ENCODE measurements at regions not wholly inside any gene's neighbourhood (a gene's known extent, or its start where the extent isn't known, plus 50 kb on each side); places are given as distances from the start of the nearest gene placed in this dataset.
"Not testable (repeated sequence)": the region's sequence is repeated elsewhere in the genome, so short reads cannot be mapped to it uniquely, and the experiment has no call there.

GRCh38 chr12:66775871-66776270, 97.0 kb upstream of the GRIP1 start:
- no peak for DNase-seq (ENCODE audit: low spot score)

GRCh38 chr12:66776974-66777373, 98.1 kb upstream of the GRIP1 start:
- no peak for DNase-seq (ENCODE audit: low spot score)

DNA sequence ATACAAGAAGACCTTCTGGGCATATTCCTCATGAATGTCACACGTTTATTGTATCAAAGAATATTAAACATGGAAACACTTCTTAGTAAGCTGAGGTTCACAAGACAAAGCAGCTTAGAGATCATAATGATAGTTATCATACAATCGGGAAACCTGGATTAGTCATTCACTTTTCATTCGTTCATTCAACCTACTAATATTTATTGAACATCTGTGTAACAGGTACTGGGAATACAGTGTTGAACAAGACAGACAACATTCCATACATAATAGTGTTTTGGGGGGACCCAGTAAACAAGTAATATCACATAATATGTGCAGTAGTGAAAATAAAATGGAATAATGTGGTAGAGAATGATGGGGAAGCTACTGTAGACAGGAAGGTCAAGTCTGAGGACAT, 100.6 kb upstream of the GRIP1 start:
- DNase-seq (ENCODE audit: low spot score) = no peak

DNA sequence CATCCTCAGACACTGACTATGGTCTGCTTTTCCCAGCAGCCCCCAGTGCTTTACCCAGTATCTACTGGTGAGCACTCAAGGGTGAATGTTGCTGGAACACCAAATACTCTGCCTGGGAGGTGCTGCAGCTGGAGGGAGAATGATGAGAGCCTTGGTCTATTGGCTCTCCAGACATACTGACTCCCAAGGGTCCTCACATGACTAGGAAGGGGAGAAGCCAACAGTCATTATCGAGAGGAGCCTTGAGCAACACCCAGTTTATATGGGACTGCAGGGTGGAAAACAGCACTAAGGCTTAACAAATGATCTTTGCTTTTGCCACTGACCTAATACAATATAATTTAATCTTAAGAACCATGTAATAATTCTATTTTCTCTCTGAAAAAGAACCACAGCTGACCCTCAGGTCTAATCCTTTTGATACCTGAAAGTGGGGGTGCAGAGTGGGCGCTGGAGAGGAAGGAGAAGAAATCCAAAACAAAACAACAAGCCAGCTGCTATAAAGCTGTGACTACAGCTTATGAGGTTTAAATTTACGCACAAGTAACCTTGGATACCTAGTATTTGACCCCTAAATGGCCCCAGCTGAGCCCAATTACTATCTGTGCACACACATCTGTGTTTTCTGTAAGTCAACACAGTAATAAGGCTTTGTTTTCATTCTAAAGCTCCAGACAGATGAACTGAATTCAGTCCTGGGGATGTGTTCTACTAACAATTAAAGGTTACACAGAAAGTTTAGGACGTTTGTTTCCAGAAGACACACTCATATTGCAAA, 107.8 kb upstream of the GRIP1 start:
- no peak for DNase-seq (ENCODE audit: low spot score)

GRCh38 chr12:66799551-66799950, 120.7 kb upstream of the GRIP1 start:
- DNase-seq (ENCODE audit: low spot score) = no peak

DNA sequence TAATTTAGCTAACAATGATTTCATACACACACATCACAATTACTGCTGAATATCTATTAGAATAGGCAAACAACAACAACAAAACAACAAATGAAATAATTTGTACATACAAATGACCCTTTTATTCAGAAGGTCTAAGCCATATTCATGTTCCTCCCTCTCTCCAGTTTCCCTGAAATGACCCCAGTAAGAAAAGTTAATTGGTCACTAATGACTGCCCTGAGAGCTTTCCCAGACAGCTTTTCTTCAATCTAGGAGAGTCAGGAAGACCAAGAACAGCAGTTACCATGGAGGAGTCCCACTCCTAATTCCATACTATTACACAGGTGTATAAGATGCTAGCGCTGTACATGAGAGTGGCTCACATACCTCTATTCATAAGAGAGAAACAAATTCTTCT, 121.2 kb upstream of the GRIP1 start:
- DNase-seq (ENCODE audit: low spot score) = no peak

DNA sequence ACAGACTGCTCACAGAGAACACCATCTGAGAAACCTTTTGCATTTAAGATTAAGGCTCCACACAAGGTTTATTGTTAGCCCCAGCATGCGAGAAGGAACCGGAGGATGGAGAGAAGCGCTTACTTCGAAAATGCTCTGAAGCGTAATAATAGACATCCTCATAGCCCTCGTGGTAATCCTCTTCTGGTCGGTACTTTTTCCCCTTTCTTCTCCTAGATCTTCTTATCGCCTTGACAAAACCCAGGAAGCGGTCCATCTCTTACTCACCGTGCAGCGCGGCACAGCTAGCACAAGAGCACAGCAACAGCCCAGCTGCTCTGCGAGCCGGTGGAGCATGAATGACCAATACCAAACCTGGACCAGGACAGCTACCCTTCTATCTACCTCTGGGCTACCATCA, 125.1 kb upstream of the GRIP1 start:
- no peak for DNase-seq (ENCODE audit: low spot score)

DNA sequence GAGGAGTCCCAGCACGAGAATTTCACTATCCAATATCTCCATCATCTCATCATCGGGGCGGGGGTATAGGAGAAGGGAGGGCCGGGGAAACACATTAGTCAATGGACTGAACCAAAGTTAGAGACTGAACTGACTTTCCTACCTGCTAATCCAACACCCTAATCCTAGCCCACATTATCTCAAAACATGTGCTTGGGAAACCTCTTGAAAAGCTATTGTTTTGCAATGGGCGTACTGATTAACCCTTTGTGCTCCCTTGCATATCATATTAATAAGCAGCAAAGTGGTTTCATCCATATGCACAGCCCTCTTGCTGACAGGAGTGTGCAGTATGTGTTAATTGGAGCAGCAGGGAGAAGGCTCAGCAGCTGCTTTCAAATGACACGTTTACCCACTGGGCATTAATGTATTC, 125.7 kb upstream of the GRIP1 start:
- DNase-seq (ENCODE audit: low spot score) = no peak

GRCh38 chr12:66808606-66809005, 129.7 kb upstream of the GRIP1 start:
- DNase-seq (ENCODE audit: low spot score) = no peak

- no peak for DNase-seq (ENCODE audit: low spot score)
Measured at GRCh38 chr12:66813137-66813892, 134.4 kb upstream of the GRIP1 start.

DNA sequence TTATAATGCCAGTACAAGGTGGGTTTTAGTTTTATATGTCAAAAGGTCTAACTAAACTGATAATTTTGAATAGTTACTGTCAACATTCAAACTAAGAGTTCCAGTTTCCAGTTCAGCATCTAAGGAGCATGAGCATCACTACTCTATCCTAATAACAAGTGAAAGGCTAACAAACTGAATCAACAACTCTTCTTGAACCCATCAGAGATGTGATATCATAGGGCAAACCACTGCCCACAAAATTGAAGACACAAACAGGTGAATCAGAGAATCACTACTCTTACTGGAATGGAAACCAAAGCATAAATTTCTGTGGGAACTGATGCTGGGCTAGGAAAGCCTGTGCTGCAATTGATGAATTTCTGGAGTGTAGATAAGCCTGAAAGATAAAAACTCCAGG, 140.7 kb upstream of the GRIP1 start:
- no peak for DNase-seq (ENCODE audit: low spot score)

- DNase-seq (ENCODE audit: low spot score) = no peak
Measured at GRCh38 chr12:66822961-66823360, 144.1 kb upstream of the GRIP1 start.

DNA sequence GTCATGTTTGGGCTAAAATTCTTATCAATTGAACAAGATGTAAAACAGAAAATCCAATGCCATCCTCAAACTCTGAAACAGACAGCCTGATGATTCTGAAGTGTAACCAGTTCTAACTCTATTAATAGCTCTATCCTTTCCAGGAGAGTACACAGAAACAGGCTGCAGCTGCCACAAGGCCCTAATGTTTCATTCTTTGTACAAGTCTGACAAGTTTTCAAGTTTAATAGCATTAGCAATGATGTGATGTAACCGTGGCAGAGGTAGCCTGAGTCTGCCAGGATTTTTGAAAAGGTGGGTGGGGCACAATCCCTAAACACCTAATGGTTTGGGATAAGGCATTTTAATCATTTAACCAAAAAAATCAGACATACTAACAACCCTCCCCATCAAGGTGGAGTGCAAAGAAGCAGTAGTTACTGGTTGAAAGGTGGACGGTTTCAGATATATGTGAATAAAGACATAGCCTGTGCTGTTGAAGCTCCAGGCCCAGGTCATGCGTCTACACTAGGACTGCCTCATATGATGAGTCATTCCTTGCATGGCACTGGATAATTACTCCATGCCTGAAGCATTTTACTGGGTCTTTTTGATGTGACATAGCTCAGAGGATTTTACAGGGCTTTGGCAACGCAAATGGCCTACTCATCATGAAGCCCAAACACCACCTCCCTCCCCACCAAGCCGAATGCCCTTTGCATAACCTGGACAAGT, 145.1 kb upstream of the GRIP1 start:
- DNase-seq (ENCODE audit: low spot score) = no peak

DNA sequence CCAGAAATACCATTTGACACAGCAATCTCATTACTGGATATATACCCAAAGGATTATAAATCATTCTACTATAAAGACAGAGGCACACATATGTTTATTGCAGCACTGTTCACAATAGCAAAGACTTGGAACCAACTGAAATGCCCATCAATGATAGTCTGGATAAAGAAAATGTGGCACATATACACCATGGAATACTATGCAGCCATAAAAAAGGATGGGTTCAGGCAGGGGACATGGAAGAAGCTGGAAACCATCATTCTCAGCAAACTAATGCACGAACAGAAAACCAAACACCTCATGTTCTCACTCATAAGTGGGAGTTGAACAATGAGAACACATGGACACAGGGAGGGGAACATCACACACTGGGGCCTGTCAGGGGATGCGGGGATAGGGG, 147.0 kb upstream of the GRIP1 start:
- DNase-seq (ENCODE audit: low spot score) = not testable (repeated sequence)

- DNase-seq (ENCODE audit: low spot score) = no peak
Measured at GRCh38 chr12:66829660-66830325, 150.9 kb upstream of the GRIP1 start.

GRCh38 chr12:66831495-66831894, 152.6 kb upstream of the GRIP1 start:
- DNase-seq (ENCODE audit: low spot score) = no peak

DNA sequence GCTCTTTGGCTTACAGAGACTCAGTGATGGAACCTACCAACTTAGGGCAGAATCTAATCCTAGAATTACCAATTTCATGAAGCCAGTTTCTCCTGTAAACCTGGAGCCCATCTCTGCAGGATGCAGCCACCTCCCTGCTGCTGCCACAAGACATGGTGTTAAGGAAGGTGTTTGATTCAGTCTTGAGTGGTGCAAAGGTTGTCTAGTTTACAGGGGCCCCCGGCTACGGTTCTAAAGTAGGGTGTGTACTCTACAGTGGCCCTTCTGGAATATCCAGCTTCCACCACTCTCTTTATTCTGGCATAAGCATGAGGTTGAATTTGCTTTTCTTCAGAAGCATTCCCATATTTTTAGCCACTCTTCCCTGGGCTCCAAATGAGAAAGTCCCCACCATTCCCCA, 154.1 kb upstream of the GRIP1 start:
- DNase-seq (ENCODE audit: low spot score) = no peak

GRCh38 chr12:66836623-66837310, 157.9 kb upstream of the GRIP1 start:
- DNase-seq (ENCODE audit: low spot score) = no peak

DNA sequence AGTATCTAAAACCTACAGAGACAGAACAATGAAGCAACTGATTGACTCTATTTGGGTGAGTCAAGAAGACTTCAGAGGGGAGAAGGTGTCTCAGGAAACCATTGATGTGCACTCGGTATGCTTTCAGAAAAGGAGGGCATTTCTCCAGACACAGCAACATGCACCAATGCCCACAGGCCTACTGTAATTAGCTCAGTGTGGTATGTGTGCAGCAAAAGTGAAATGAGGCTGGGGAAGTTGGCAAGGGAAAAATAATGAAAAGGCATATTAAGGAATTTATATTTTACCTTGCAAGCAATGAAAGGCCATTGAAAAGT, 158.4 kb upstream of the GRIP1 start:
- DNase-seq (ENCODE audit: low spot score) = no peak

DNA sequence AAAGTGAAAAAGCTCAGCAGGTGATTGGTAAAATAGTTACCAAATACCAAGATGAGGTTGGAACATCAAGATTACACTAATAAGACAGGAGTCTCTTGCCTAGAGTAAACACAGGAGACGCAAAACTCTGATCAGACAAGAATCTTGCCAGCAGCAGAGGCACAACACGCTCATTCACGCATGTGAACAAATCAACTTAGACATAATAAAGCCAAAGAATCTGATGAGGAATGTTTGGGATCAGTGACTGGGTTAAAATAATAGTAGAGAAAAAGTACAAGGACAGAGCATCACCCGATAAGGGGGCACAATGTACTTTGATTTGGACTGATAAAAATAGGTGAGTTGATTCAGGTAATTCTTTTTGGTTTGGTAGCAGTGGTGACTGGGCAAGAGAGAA, 159.5 kb upstream of the GRIP1 start:
- DNase-seq (ENCODE audit: low spot score) = no peak

DNA sequence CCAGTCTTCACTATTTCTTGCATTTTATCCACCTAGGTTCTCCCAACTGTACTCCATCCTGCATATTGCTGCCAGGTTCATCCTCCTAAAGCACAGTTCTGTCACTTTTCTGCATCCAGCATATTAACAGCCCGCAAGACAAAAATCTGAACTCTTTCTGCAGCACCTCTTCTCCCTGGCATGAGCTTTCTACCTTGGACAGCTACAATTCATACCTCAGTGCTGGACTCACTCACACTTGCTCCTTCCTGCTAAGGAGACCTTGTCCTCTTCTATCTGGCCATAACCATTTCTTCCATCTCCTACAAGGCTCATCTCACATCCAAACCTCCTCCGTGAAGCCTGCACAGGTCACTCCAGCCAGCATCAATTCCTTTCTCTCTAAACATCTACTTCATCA, 170.1 kb upstream of the GRIP1 start:
- no peak for DNase-seq (ENCODE audit: low spot score)

DNA sequence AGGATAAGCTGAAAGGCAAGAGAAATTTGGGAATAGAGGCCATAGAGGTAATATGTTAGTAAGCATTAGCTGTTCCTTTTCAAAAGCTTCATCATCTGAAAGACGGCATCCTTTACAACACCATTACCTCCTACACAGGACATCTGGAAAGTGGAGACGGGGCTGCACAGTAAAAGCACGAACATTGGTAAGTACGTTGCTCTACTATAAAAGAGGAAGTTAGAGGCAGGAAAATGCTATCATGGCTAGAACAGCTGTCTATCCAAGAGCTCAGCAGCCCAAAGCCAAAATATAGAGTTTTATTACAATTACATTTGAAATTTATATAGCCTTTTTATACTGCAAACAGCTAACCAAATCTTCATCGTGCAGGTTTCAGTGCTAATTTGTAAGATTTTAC, 172.3 kb upstream of the GRIP1 start:
- DNase-seq (ENCODE audit: low spot score) = no peak
